NCI-H748 (cell line): ENCODE measurements at regions not wholly inside any gene's neighbourhood (a gene's known extent, or its start where the extent isn't known, plus 50 kb on each side); places are given as distances from the start of the nearest gene placed in this dataset.

Source experiments
- DNase-seq: peaks from one replicate; lab custom pipeline; 2025; ENCODE audit not compliant: unreplicated experiment; lab: John Stamatoyannopoulos, UW

- DNase-seq: no peak
Measured at GRCh38 chr14:87343652-87344051, 649.3 kb downstream of the GALC start.

GRCh38 chr14:87334997-87335685 lies 657.8 kb downstream of the GALC start:
- no peak for DNase-seq

- no peak for DNase-seq
Measured at GRCh38 chr14:87331991-87332390, 661.0 kb downstream of the GALC start.

GRCh38 chr14:87325741-87326140 lies 667.2 kb downstream of the GALC start:
- peak; percentile 94 for DNase-seq

GRCh38 chr14:87323191-87323590 lies 669.8 kb downstream of the GALC start:
- no peak for DNase-seq

- DNase-seq: no peak
Measured at GRCh38 chr14:87321548-87321947, 671.4 kb downstream of the GALC start.

- DNase-seq: peak; percentile 21
Measured at GRCh38 chr14:87312894-87313205, 680.1 kb downstream of the GALC start.

- DNase-seq: peak; percentile 55
Measured at GRCh38 chr14:87312169-87312893, 680.7 kb downstream of the GALC start.

- DNase-seq: no peak
Measured at GRCh38 chr14:87309557-87309956, 683.4 kb downstream of the GALC start.

- no peak for DNase-seq
Measured at GRCh38 chr14:87306409-87307168, 686.4 kb downstream of the GALC start.

GRCh38 chr14:87305345-87305744 lies 687.6 kb downstream of the GALC start:
- no peak for DNase-seq

GRCh38 chr14:87304404-87304803 lies 688.6 kb downstream of the GALC start:
- no peak for DNase-seq

- DNase-seq: no peak
Measured at GRCh38 chr14:87286826-87287225, 706.2 kb downstream of the GALC start.

- no peak for DNase-seq
Measured at GRCh38 chr14:87286191-87286590, 706.8 kb downstream of the GALC start.

GRCh38 chr14:87285506-87285905 lies 707.5 kb downstream of the GALC start:
- no peak for DNase-seq

- no peak for DNase-seq
Measured at GRCh38 chr14:87283547-87283946, 709.4 kb downstream of the GALC start.

- DNase-seq: no peak
Measured at GRCh38 chr14:87282266-87282665, 710.7 kb downstream of the GALC start.

- no peak for DNase-seq
Measured at GRCh38 chr14:87278415-87278814, 714.6 kb downstream of the GALC start.

- DNase-seq: no peak
Measured at GRCh38 chr14:87271331-87271730, 721.7 kb downstream of the GALC start.

- no peak for DNase-seq
Measured at GRCh38 chr14:87268997-87269396, 724.0 kb downstream of the GALC start.

GRCh38 chr14:87264796-87265195 lies 728.2 kb downstream of the GALC start:
- DNase-seq: no peak

GRCh38 chr14:87264272-87264785 lies 728.7 kb downstream of the GALC start:
- no peak for DNase-seq
